BJ (cell line): ENCODE measurements at regions not wholly inside any gene's neighbourhood (a gene's known extent, or its start where the extent isn't known, plus 50 kb on each side); places are given as distances from the start of the nearest gene placed in this dataset.
"Not testable (repeated sequence)": the region's sequence is repeated elsewhere in the genome, so short reads cannot be mapped to it uniquely, and the experiment has no call there.

Experiments used
- CTCF ChIA-PET: fragments of 350-600 bp; formaldehyde crosslinking; extraction: SDS; loops from one replicate; lab custom pipeline; 2021; ENCODE audit warnings: antibody characterized with exemption, inconsistent platforms; lab: Yijun Ruan, JAX
- POLR2A ChIA-PET: fragments of 300-600 bp; sonication (Branson Sonifier 250); formaldehyde crosslinking; extraction: SDS; loops from one replicate; lab custom pipeline; 2021; ENCODE audit warnings: antibody characterized with exemption; lab: Charles Lee
- DNase-seq: peaks from one replicate; pipeline ENCODE4 v3.0.0-alpha.2; 2011; ENCODE audit warnings: low read depth
- H3K27me3 ChIP-seq: 2 replicates; pipeline ENCODE4 v1.6.0; 2011; ENCODE audit warnings: low read length; ENCODE audit not compliant: control insufficient read depth, insufficient read depth
- H3K36me3 ChIP-seq: 2 replicates; pipeline ENCODE4 v1.5.1; 2011; ENCODE audit warnings: low read length; ENCODE audit not compliant: control insufficient read depth, insufficient read depth
- H3K4me3 ChIP-seq: 2 replicates; pipeline ENCODE4 v1.5.1; 2011; ENCODE audit warnings: low read depth, mild to moderate bottlenecking, control low read depth, low read length
- TF ChIP-seq, protein P1 (sequence below): IDR thresholded peaks from 2 replicates; pipeline ENCODE4 v1.5.1; 2011; ENCODE audit warnings: low read depth, mild to moderate bottlenecking, control low read depth, inconsistent platforms, low read length, moderate library complexity; ENCODE audit not compliant: insufficient read depth

- ChIA-PET POLR2A (no interaction called here), CTCF (no interaction called here)
- H3K4me3 ChIP-seq, result no peak overlapping the region
- DNase-seq, result no peak
- TF ChIP-seq, protein P1, sequence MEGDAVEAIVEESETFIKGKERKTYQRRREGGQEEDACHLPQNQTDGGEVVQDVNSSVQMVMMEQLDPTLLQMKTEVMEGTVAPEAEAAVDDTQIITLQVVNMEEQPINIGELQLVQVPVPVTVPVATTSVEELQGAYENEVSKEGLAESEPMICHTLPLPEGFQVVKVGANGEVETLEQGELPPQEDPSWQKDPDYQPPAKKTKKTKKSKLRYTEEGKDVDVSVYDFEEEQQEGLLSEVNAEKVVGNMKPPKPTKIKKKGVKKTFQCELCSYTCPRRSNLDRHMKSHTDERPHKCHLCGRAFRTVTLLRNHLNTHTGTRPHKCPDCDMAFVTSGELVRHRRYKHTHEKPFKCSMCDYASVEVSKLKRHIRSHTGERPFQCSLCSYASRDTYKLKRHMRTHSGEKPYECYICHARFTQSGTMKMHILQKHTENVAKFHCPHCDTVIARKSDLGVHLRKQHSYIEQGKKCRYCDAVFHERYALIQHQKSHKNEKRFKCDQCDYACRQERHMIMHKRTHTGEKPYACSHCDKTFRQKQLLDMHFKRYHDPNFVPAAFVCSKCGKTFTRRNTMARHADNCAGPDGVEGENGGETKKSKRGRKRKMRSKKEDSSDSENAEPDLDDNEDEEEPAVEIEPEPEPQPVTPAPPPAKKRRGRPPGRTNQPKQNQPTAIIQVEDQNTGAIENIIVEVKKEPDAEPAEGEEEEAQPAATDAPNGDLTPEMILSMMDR, result no peak
- H3K27me3 ChIP-seq, result no peaks in the 10 kb centered on the region
- H3K36me3 ChIP-seq, result no peaks in the 10 kb centered on the region
Measured at GRCh38 chr14:105891631-105892452, 365.5 kb downstream of the TMEM121 start.

GRCh38 chr14:105892453-105893441 is 366.4 kb downstream of the TMEM121 start:
- POLR2A ChIA-PET, H3K27me3 ChIP-seq, CTCF ChIA-PET, H3K36me3 ChIP-seq, H3K4me3 ChIP-seq, DNase-seq: not testable (repeated sequence)

DNA sequence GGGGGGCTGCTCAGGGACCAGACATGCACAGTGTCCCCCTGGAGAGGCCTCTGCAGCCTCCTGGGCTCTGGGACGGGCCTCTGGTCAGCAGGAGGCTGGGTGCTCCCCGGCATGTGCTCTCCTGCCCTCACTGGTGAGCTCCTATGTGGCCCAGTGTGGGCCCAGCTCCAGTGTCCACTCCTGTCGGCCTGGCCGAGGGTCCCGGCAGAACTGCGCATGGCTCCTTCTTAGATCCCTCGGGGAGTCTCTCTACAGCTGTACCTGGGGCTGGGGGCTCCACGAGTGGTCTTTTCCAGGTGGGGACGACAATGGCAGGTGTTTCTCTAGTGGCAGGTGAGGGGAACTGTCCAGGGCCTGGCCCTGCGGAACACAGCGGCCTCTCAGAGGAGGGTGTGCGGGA is 367.3 kb downstream of the TMEM121 start:
- POLR2A ChIA-PET, H3K27me3 ChIP-seq, CTCF ChIA-PET: not testable (repeated sequence)

GRCh38 chr14:105894125-105894977 is 368.0 kb downstream of the TMEM121 start:
- CTCF ChIA-PET, result no interaction called here
- DNase-seq, result no peak
- POLR2A ChIA-PET, result no interaction called here
- H3K27me3 ChIP-seq, result no peaks in the 10 kb centered on the region
- no peaks in the 10 kb centered on the region for H3K36me3 ChIP-seq
- no peak overlapping the region for H3K4me3 ChIP-seq
- TF ChIP-seq, protein P1, result no peak

More for the DNA sequence above, 367.3 kb downstream of the TMEM121 start:
- not testable (repeated sequence) for H3K36me3 ChIP-seq, DNase-seq, H3K4me3 ChIP-seq

DNA sequence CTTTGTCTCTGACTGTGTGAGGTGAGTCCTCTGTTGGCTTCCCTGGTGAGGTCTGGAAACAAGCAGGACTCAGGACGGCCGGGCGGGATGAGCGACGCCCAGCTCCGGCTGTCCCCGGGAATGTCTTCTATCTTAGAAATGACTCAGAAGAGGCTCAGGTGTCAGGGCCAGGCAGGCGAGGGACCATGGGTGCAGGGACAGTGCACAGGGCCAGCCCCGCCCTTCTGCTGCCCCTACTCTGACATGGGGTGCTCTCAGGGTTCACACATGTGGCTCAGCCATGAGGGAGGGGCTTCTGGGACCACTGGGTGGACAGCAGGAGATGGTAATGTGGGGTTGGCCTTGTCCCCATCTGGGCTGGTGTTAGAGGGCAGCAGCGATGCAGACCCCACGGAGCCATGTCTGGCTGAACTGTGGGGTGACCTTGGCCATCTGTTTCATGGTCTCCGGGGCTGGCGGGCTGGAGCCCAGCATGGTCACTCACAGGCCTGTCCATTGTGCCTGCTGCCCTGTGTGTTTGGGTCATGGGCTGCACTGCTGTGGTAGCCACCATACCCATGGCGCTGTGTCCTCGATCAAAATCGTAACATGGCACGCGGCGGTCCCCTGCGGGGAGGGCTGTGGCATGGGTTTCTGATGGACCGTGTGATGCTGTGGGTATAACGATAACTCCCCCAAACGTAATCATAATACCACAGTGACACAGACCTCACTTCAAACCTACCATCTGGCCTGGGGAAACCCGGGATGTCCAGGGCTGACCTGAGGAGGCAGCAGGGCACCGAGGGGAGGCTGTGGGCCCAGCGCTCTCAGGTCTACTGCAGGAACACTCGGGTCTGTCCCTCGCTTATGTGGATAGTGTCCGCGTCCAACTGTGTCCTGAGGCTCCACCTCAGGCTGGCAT is 368.8 kb downstream of the TMEM121 start:
- ChIA-PET CTCF (no interaction called here), POLR2A (no interaction called here)
- Histone ChIP-seq H3K4me3 (no peak overlapping the region), H3K36me3 (no peaks in the 10 kb centered on the region), H3K27me3 (no peaks in the 10 kb centered on the region)
- no peak for DNase-seq
- TF ChIP-seq, protein P1, result no peak

DNA sequence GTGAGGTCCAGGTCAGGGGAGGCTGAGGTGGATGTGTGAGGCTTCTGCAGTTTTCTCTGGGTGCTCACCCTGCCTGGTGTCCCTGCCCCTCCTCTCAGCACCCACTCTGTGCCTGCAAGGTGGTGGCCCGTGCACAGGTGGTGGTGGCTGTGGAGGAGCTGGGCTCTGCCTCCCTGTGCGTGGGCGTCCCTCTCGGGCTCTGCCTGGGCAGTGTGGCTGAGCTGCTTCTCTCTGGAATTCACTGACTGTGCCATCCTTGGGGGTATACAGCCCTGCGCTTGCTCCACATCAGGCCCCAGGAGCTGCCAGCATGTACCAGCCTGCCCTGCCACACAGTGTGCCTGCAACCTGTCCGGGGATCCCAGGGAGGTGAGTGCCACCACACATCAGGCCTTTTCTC is 369.8 kb downstream of the TMEM121 start:
- POLR2A ChIA-PET, CTCF ChIA-PET, DNase-seq, H3K27me3 ChIP-seq, H3K4me3 ChIP-seq, H3K36me3 ChIP-seq: not testable (repeated sequence)

DNA sequence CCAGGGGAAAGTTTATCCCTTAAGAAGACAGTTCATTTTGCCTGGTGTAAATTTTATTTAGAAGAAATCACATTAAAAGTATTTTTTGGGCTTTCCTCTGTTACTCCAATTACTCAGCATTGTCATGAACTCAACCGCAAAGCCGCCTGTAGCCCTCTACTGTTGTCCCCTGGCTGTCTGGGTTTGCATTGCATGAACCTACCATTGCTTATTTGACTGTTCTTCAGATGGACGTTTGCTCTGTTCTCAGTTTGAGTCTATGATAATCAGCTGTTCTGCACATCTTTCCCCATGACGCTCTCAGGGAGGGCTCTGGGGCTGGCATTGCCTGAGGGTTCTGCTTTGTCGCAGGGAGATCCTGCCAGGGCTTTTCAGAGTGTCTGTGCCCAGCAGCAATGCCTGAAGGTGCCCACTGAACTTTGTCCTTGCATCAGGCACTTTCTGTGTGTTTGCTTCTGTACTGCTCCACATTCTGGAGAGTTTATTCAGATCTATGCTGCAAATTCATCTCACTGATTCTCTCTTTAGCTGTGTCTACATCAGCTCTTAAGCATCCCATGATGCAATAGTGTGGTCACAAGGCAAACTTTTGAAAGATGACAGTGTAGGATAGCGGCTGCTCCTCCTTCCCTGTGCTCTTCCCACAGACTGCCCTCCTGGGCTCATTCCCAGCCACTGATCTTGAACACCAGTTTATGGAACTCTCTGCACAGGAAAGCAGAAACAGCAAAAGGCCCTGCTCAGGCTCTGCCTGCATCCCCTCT is 370.8 kb downstream of the TMEM121 start:
- CTCF ChIA-PET, H3K27me3 ChIP-seq, POLR2A ChIA-PET, DNase-seq, H3K36me3 ChIP-seq, H3K4me3 ChIP-seq: not testable (repeated sequence)
